ENCODE measurements at regions not wholly inside any gene's neighbourhood (a gene's known extent, or its start where the extent isn't known, plus 50 kb on each side); places are given as distances from the start of the nearest gene placed in this dataset.

- no peak for TF ChIP-seq CTCF (IDR thresholded peaks at IDR 0.05)
- no peak for DNase-seq
- intact Hi-C loops (cut with DNase I), result no loop called here
- H3K4me1 ChIP-seq, result peaks cover 10% of the 10 kb centered on the region
- H3K9me3 ChIP-seq, result no peaks in the 10 kb centered on the region
- no peaks in the 10 kb centered on the region for H3K36me3 ChIP-seq
- H3K27ac ChIP-seq, result peak overlapping the region; percentile 8
- no peak overlapping the region for H3K4me3 ChIP-seq
- H3K27me3 ChIP-seq, result no peaks in the 10 kb centered on the region
- ATAC-seq, result peak; percentile 78
Measured at GRCh38 chr12:93139028-93139665, 210.1 kb upstream of the EEA1 start.

DNA sequence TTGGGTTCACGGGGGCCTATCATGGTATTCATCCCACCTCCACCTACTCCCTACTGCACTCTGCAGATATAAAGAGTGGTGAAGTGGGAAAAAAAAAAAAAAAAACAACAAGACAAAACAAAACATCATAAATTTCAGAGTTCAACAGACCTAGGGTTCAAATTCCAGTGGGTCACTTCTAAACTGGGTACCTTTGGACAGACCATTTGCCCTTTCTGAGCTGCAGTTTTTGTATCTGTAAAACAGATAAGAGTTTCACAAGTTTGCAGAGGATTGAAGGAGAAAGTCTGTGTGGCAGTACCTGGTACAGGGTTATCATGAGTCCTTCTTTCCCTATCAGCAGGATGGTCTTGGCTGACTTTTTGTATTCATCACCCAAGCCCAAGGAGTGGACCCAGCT, 211.2 kb upstream of the EEA1 start:
- peaks cover 4% of the 10 kb centered on the region for H3K4me1 ChIP-seq
- no peak for ATAC-seq
- no peak for TF ChIP-seq CTCF (IDR thresholded peaks at IDR 0.05)
- no peaks in the 10 kb centered on the region for H3K27me3 ChIP-seq
- intact Hi-C loops (cut with DNase I), result no loop called here
- H3K9me3 ChIP-seq, result no peaks in the 10 kb centered on the region
- H3K4me3 ChIP-seq, result no peak overlapping the region
- H3K27ac ChIP-seq, result no peak overlapping the region
- no peak for DNase-seq
- no peaks in the 10 kb centered on the region for H3K36me3 ChIP-seq

DNA sequence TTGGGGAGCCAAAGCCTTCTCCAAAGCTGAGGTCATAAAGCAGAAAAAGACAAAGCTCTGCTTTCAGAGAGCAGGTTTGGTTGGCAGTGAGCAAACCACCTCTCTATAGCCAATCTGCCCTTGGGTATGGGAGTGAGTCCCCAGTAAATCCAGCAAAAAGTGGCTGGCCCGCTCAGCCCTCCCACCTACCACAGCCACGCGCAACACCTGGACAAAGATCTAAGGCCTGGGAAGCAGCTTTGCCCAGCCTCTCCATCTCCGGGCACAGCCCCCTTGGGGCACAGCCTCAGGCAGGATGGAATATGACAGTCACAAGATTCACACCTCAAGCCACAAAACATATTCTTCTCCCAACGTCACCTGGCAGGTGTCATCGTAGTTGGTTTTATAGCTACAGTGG, 211.7 kb upstream of the EEA1 start:
- peaks cover 4% of the 10 kb centered on the region for H3K4me1 ChIP-seq
- intact Hi-C loops (cut with DNase I), result no loop called here
- no peak for ATAC-seq
- no peaks in the 10 kb centered on the region for H3K36me3 ChIP-seq
- no peak overlapping the region for H3K4me3 ChIP-seq
- no peak overlapping the region for H3K27ac ChIP-seq
- no peaks in the 10 kb centered on the region for H3K27me3 ChIP-seq
- TF ChIP-seq CTCF (IDR thresholded peaks at IDR 0.05), result no peak
- no peaks in the 10 kb centered on the region for H3K9me3 ChIP-seq
- DNase-seq, result no peak

DNA sequence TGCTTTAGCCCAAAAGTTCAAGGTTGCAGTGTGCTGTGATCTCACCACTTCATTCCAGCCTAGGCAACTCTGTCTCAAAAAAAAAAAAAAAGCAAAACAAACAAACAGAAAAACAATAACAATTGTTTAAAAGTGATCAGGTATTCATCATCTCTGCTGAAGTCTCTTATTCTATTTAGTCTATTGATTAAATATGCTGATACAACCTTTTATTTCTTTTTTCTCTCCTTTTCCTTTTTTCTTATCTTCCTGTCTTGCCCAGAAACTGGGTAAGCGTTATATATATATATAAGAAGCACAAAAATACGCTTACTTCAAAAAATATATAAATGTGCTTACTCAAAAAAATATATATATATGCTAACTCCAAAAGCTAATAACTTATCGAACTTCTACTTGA, 213.8 kb upstream of the EEA1 start:
- ATAC-seq (no peak), DNase-seq (no peak)
- TF ChIP-seq CTCF (IDR thresholded peaks at IDR 0.05), result no peak
- Histone ChIP-seq H3K27ac (no peak overlapping the region), H3K4me3 (no peak overlapping the region), H3K4me1 (peaks cover 4% of the 10 kb centered on the region), H3K36me3 (no peaks in the 10 kb centered on the region), H3K27me3 (no peaks in the 10 kb centered on the region), H3K9me3 (no peaks in the 10 kb centered on the region)
- intact Hi-C loops (cut with DNase I), result no loop called here

DNA sequence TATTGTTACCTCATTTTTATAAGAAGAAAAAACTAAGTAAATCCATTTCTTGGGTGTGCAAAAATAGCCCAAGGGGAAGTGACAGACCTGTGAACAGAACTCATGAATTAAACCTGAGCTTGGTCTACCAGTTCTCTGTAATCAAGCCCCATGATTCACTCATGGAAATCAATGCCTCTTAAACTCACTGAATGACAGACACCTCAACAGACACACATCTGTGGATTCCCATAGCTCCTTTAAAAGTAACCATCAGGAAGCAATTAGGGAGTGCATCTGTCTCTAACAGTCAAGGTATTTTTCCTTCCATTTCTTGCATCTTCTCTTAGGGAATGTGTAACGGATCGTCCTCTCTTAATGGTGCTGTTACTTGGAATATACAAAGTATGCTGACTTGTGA, 215.0 kb upstream of the EEA1 start:
- Histone ChIP-seq H3K4me3 (no peak overlapping the region), H3K27ac (no peak overlapping the region), H3K36me3 (no peaks in the 10 kb centered on the region), H3K9me3 (no peaks in the 10 kb centered on the region), H3K27me3 (no peaks in the 10 kb centered on the region), H3K4me1 (peaks cover 4% of the 10 kb centered on the region)
- no peak for ATAC-seq
- intact Hi-C loops (cut with DNase I), result no loop called here
- DNase-seq, result no peak
- TF ChIP-seq CTCF (IDR thresholded peaks at IDR 0.05), result no peak

- DNase-seq (no peak), ATAC-seq (no peak)
- Histone ChIP-seq H3K27me3 (no peaks in the 10 kb centered on the region), H3K4me1 (no peaks in the 10 kb centered on the region), H3K4me3 (no peak overlapping the region), H3K36me3 (no peaks in the 10 kb centered on the region), H3K9me3 (no peaks in the 10 kb centered on the region), H3K27ac (no peak overlapping the region)
- intact Hi-C loops (cut with DNase I), result no loop called here
- TF ChIP-seq CTCF (IDR thresholded peaks at IDR 0.05), result no peak
Measured at GRCh38 chr12:93145086-93145485, 216.0 kb upstream of the EEA1 start.

Data from upper lobe of right lung (tissue), 1 donor.